ENCODE measurements at regions not wholly inside any gene's neighbourhood (a gene's known extent, or its start where the extent isn't known, plus 50 kb on each side); places are given as distances from the start of the nearest gene placed in this dataset.

- intact Hi-C loops (cut with DNase I; ENCODE audit: low total_unique reads) (no loop called here), in situ Hi-C loops (cut with MboI; ENCODE audit: low sequenced_read_pairs in 4 of 4) (no loop called here)
- Histone ChIP-seq H3K9me3 (no peaks in the 10 kb centered on the region), H3K4me3 (no peak overlapping the region), H3K27me3 (no peaks in the 10 kb centered on the region), H3K4me1 (no peaks in the 10 kb centered on the region), H3K27ac (no peak overlapping the region), H3K36me3 (no peaks in the 10 kb centered on the region)
- DNase-seq (no peak), ATAC-seq (no peak)
- TF ChIP-seq POLR2A (IDR thresholded peaks at IDR 0.05) (no peak), CTCF (IDR thresholded peaks at IDR 0.05 in 4 of 5, conservative IDR thresholded peaks at IDR 0.05 in 1 of 5) (no peak)
Observed at GRCh38 chr5:129821477-129822131, 73.7 kb downstream of the MINAR2 start.

- no peak for DNase-seq
Observed at GRCh38 chr5:129830288-129830687, 74.0 kb upstream of the CHSY3 start.

GRCh38 chr5:129836321-129836720, 67.9 kb upstream of the CHSY3 start:
- no peaks in the 10 kb centered on the region for H3K36me3 ChIP-seq
- intact Hi-C loops (cut with DNase I; ENCODE audit: low total_unique reads) (no loop called here), in situ Hi-C loops (cut with MboI; ENCODE audit: low sequenced_read_pairs in 4 of 4) (no loop called here)
- no peak overlapping the region for H3K27ac ChIP-seq
- H3K4me3 ChIP-seq = no peak overlapping the region
- no peak for TF ChIP-seq CTCF (IDR thresholded peaks at IDR 0.05 in 4 of 5, conservative IDR thresholded peaks at IDR 0.05 in 1 of 5)
- no peaks in the 10 kb centered on the region for H3K27me3 ChIP-seq
- no peak for ATAC-seq
- no peak for DNase-seq
- H3K9me3 ChIP-seq = no peaks in the 10 kb centered on the region
- no peaks in the 10 kb centered on the region for H3K4me1 ChIP-seq

More at GRCh38 chr5:129830288-129830687, 74.0 kb upstream of the CHSY3 start:
- TF ChIP-seq CTCF (IDR thresholded peaks at IDR 0.05 in 4 of 5, conservative IDR thresholded peaks at IDR 0.05 in 1 of 5) (no peak), POLR2A (IDR thresholded peaks at IDR 0.05) (no peak)
- H3K4me3 ChIP-seq = no peak overlapping the region
- no peaks in the 10 kb centered on the region for H3K36me3 ChIP-seq
- no peaks in the 10 kb centered on the region for H3K4me1 ChIP-seq
- in situ Hi-C loops (cut with MboI; ENCODE audit: low sequenced_read_pairs in 4 of 4) = no loop called here
- H3K27ac ChIP-seq = no peak overlapping the region
- ATAC-seq = no peak
- intact Hi-C loops (cut with DNase I; ENCODE audit: low total_unique reads) = no loop called here
- H3K27me3 ChIP-seq = no peaks in the 10 kb centered on the region
- no peaks in the 10 kb centered on the region for H3K9me3 ChIP-seq

- in situ Hi-C loops (cut with MboI; ENCODE audit: low sequenced_read_pairs in 4 of 4) = no loop called here
- intact Hi-C loops (cut with DNase I; ENCODE audit: low total_unique reads) = no loop called here
Observed at GRCh38 chr5:129844764-129845163, 59.5 kb upstream of the CHSY3 start.

More at GRCh38 chr5:129844764-129845163, 59.5 kb upstream of the CHSY3 start:
- TF ChIP-seq CTCF (IDR thresholded peaks at IDR 0.05 in 4 of 5, conservative IDR thresholded peaks at IDR 0.05 in 1 of 5) = no peak
- no peak for TF ChIP-seq POLR2A (IDR thresholded peaks at IDR 0.05)
- Histone ChIP-seq H3K4me3 (no peak overlapping the region), H3K4me1 (no peaks in the 10 kb centered on the region), H3K36me3 (no peaks in the 10 kb centered on the region), H3K27ac (no peak overlapping the region), H3K9me3 (no peaks in the 10 kb centered on the region), H3K27me3 (no peaks in the 10 kb centered on the region)
- ATAC-seq = no peak
- no peak for DNase-seq

All from gastrocnemius medialis (tissue), 4 donors.